ENCODE measurements at regions not wholly inside any gene's neighbourhood (a gene's known extent, or its start where the extent isn't known, plus 50 kb on each side); places are given as distances from the start of the nearest gene placed in this dataset.

GRCh38 chr3:73228000-73228399, 166.5 kb downstream of the EBLN2 start:
- Histone ChIP-seq H3K4me1 (no peaks in the 10 kb centered on the region), H3K27ac (no peak overlapping the region), H3K4me3 (no peak overlapping the region), H3K9me3 (no peaks in the 10 kb centered on the region), H3K4me2 (no peak overlapping the region)
- CTCF ChIA-PET: no interaction called here
- 7% methylated on average over 5 of the region's 5 CpGs for WGBS (ENCODE audit: missing lambda C conversion rate)
- POLR2A ChIA-PET: no interaction called here
- no peak for FAIRE-seq
- ATAC-seq: no peak
- DNase-seq (ENCODE audit: low read depth in 1 of 2, low spot score in 1 of 2): no peak
- no peak for TF ChIP-seq TP53 (CRISPR knock-in tag; IDR thresholded peaks at IDR 0.05)

DNA sequence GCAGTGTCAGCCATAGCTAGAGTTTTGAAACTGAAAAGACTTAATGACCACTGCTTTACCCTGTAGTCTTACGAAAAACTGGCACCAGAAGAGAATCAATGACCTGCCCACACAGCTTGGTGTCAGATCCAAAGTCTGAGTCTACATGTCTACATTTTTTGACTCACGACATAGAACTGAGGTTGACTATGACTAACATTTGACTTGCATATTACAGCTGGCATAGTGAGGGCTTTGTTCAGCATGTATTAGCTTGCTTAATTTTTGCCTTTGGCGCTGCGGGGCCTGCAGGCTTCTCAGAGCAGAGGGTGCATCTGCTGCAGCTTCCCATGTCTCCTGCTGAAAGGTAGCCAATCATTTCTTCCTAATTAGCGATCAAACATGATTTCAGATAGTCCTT, 167.0 kb downstream of the EBLN2 start:
- CTCF ChIA-PET: no interaction called here
- Histone ChIP-seq H3K4me1 (no peaks in the 10 kb centered on the region), H3K27ac (no peak overlapping the region), H3K4me2 (no peak overlapping the region), H3K9me3 (no peaks in the 10 kb centered on the region), H3K4me3 (no peak overlapping the region)
- TF ChIP-seq RAD21 (conservative IDR thresholded peaks at IDR 0.05 in 1 of 2, IDR thresholded peaks at IDR 0.05 in 1 of 2) (no peak), REST (IDR thresholded peaks at IDR 0.05) (no peak)
- POLR2A ChIA-PET: no interaction called here
- 31% methylated on average over 5 of the region's 5 CpGs for WGBS (ENCODE audit: missing lambda C conversion rate)
- no peak for ATAC-seq
- FAIRE-seq: no peak
- no peak for DNase-seq (ENCODE audit: low read depth in 1 of 2, low spot score in 1 of 2)

DNA sequence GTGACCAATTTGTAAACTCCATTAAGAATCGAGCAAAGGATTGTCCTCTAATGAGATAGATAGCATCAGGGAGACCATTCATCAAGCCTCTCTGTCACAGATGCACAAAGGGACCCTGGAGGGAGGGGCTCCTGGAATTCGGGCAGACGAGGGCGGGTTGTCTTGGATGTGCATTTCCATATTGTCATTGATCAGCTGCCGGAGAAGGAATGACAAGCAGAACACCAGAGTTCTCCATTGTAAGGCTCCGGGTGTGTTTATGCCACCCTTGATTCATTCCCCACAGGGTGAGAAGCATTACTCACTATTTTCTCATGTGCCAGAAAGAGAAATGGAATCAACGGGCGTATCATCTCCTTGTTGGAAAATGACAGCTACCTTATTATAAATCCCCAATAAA, 167.5 kb downstream of the EBLN2 start:
- ChIA-PET CTCF (interaction anchor here (1.1 kb wide), 1 partner anchor 129 kb away, joined by 3 read pairs; no protein-coding TSS in a partner anchor), POLR2A (no interaction called here)
- Histone ChIP-seq H3K4me3 (no peak overlapping the region), H3K27ac (no peak overlapping the region), H3K9me3 (no peaks in the 10 kb centered on the region), H3K4me1 (no peaks in the 10 kb centered on the region), H3K4me2 (no peak overlapping the region)
- no peak for FAIRE-seq
- 13% methylated on average over 8 of the region's 8 CpGs for WGBS (ENCODE audit: missing lambda C conversion rate)
- DNase-seq (ENCODE audit: low read depth in 1 of 2, low spot score in 1 of 2): no peak
- ATAC-seq: no peak
- TF ChIP-seq EHF (CRISPR knock-in tag; IDR thresholded peaks at IDR 0.05) (no peak), RFX5 (IDR thresholded peaks at IDR 0.05) (no peak), CBX8 (IDR thresholded peaks at IDR 0.05) (no peak), MYC (IDR thresholded peaks at IDR 0.05; ENCODE audit: borderline replicate concordance, low read length) (no peak)

- TF ChIP-seq CBX8 (IDR thresholded peaks at IDR 0.05) (no peak), HDAC2 (IDR thresholded peaks at IDR 0.05) (no peak), ZC3H11A (IDR thresholded peaks at IDR 0.05) (no peak), JUN (IDR thresholded peaks at IDR 0.05) (no peak)
- TF ChIP-seq, protein P1, sequence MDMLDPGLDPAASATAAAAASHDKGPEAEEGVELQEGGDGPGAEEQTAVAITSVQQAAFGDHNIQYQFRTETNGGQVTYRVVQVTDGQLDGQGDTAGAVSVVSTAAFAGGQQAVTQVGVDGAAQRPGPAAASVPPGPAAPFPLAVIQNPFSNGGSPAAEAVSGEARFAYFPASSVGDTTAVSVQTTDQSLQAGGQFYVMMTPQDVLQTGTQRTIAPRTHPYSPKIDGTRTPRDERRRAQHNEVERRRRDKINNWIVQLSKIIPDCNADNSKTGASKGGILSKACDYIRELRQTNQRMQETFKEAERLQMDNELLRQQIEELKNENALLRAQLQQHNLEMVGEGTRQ (IDR thresholded peaks at IDR 0.05): no peak
- CTCF ChIA-PET: no interaction called here
Measured at GRCh38 chr3:73234354-73235014, 173.0 kb downstream of the EBLN2 start.

GRCh38 chr3:73235768-73236167, 174.3 kb downstream of the EBLN2 start:
- DNase-seq (ENCODE audit: low read depth in 1 of 2, low spot score in 1 of 2) (no peak), FAIRE-seq (no peak), ATAC-seq (no peak)
- TF ChIP-seq TP53 (CRISPR knock-in tag; IDR thresholded peaks at IDR 0.05) (no peak), ZSCAN20 (CRISPR knock-in tag; IDR thresholded peaks at IDR 0.05) (no peak)
- TF ChIP-seq, protein P2, sequence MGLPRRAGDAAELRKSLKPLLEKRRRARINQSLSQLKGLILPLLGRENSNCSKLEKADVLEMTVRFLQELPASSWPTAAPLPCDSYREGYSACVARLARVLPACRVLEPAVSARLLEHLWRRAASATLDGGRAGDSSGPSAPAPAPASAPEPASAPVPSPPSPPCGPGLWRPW (IDR thresholded peaks at IDR 0.05): no peak
- CTCF ChIA-PET: no interaction called here
- Histone ChIP-seq H3K27ac (no peak overlapping the region), H3K4me1 (no peaks in the 10 kb centered on the region), H3K4me2 (no peak overlapping the region), H3K9me3 (no peaks in the 10 kb centered on the region), H3K4me3 (no peak overlapping the region)
- 1% methylated on average over 7 of the region's 7 CpGs for WGBS (ENCODE audit: missing lambda C conversion rate)
- POLR2A ChIA-PET: no interaction called here

More at GRCh38 chr3:73234354-73235014, 173.0 kb downstream of the EBLN2 start:
- DNase-seq (ENCODE audit: low read depth in 1 of 2, low spot score in 1 of 2): no peak
- 11% methylated on average over 4 of the region's 4 CpGs for WGBS (ENCODE audit: missing lambda C conversion rate)
- no peak overlapping the region for H3K4me2 ChIP-seq
- no peaks in the 10 kb centered on the region for H3K4me1 ChIP-seq
- H3K4me3 ChIP-seq: no peak overlapping the region
- no peaks in the 10 kb centered on the region for H3K9me3 ChIP-seq
- no peak overlapping the region for H3K27ac ChIP-seq
- no peak for FAIRE-seq
- POLR2A ChIA-PET: no interaction called here
- ATAC-seq: no peak

Data from A549 (cell line).